Mesothelial cell of epicardium (in vitro differentiated cells): ENCODE measurements at regions not wholly inside any gene's neighbourhood (a gene's known extent, or its start where the extent isn't known, plus 50 kb on each side); places are given as distances from the start of the nearest gene placed in this dataset.

Experiments
- DNase-seq, 2 experiments: peaks; one replicate each; pipeline ENCODE4 v3.0.0; 2021; ENCODE audit warnings: low spot score in 2 of 2; ENCODE audit not compliant: unreplicated experiment in 2 of 2
- H3K27ac Mint-ChIP-seq: 2 replicates; pipeline ENCODE4 v1.8.0; 2021; ENCODE audit warnings: mixed read lengths
- H3K27me3 Mint-ChIP-seq: 2 replicates; pipeline ENCODE4 v1.8.0; 2021; ENCODE audit warnings: low read depth, mixed read lengths
- H3K36me3 Mint-ChIP-seq: 2 replicates; pipeline ENCODE4 v1.8.0; 2021; ENCODE audit warnings: mixed read lengths
- H3K4me1 Mint-ChIP-seq: 2 replicates; pipeline ENCODE4 v1.8.0; 2021; ENCODE audit warnings: mixed read lengths
- H3K4me3 Mint-ChIP-seq: 2 replicates; pipeline ENCODE4 v1.8.0; 2021; ENCODE audit warnings: mild to moderate bottlenecking, moderate library complexity, mixed read lengths
- H3K9me3 Mint-ChIP-seq: 2 replicates; pipeline ENCODE4 v1.8.0; 2021; ENCODE audit warnings: mixed read lengths
- TF ChIP-seq, protein P1 (sequence below): fragments of 200-600 bp; sonication (generic); IDR thresholded peaks from one replicate; pipeline ENCODE4 v1.5.0; 2021; ENCODE audit warnings: antibody characterized with exemption; ENCODE audit not compliant: unreplicated experiment

DNA sequence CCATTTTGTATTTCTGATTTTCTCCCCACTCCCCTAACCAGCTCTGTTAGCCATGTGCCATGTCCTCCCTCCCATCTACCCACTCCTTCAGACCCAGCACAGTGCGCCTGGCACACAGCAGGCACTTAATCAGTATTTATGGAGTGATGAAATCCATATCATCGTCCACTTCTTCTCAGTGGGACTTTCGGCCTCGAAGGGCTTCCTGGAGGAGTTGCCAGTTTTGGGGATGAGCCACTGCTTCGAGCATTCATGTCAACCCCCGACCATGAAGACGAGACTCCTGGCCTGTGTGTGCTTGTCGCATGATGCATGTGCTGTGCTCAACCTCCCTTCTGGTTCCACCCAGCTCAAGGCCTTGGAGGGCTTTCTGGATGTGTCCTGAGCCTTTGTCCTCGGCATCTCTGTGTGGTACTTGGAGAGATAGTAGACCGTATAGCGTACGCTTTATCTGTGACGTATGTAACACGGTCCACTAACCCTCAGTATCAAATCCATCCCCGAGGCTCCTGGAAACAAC, 119.5 kb upstream of the RTL1 start:
- Mint-ChIP-seq H3K27ac (no peak overlapping the region), H3K4me3 (no peak overlapping the region), H3K36me3 (no peaks in the 10 kb centered on the region), H3K9me3 (peaks cover 21% of the 10 kb centered on the region), H3K27me3 (peaks cover 2% of the 10 kb centered on the region), H3K4me1 (peaks cover under 1% of the 10 kb centered on the region)
- DNase-seq: peak in 1 of 2 experiments; percentile 26
- TF ChIP-seq, protein P1, sequence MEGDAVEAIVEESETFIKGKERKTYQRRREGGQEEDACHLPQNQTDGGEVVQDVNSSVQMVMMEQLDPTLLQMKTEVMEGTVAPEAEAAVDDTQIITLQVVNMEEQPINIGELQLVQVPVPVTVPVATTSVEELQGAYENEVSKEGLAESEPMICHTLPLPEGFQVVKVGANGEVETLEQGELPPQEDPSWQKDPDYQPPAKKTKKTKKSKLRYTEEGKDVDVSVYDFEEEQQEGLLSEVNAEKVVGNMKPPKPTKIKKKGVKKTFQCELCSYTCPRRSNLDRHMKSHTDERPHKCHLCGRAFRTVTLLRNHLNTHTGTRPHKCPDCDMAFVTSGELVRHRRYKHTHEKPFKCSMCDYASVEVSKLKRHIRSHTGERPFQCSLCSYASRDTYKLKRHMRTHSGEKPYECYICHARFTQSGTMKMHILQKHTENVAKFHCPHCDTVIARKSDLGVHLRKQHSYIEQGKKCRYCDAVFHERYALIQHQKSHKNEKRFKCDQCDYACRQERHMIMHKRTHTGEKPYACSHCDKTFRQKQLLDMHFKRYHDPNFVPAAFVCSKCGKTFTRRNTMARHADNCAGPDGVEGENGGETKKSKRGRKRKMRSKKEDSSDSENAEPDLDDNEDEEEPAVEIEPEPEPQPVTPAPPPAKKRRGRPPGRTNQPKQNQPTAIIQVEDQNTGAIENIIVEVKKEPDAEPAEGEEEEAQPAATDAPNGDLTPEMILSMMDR: no peak

DNA sequence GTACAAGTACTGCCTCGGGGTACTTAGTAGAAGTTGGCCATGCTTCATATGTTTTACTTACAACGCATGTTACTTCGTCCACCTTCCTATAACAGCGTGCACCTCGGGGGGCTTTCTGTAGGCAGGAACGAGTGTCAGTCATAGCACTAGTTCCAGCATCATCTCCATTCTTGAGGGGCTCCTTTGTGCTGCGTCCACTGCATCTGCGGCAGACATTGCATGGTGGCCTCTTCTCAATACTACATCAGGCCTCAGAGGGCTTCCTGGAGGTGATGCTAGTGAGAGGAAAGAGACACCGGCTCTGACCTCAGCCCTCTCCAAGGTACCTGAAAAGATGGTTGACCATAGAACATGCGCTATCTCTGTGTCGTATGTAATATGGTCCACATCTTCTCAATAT, 121.2 kb upstream of the RTL1 start:
- Mint-ChIP-seq H3K36me3 (no peaks in the 10 kb centered on the region), H3K27me3 (no peaks in the 10 kb centered on the region), H3K4me3 (no peak overlapping the region), H3K27ac (no peak overlapping the region), H3K9me3 (peaks cover 21% of the 10 kb centered on the region), H3K4me1 (no peaks in the 10 kb centered on the region)
- no peak for DNase-seq
- TF ChIP-seq, protein P1: no peak

DNA sequence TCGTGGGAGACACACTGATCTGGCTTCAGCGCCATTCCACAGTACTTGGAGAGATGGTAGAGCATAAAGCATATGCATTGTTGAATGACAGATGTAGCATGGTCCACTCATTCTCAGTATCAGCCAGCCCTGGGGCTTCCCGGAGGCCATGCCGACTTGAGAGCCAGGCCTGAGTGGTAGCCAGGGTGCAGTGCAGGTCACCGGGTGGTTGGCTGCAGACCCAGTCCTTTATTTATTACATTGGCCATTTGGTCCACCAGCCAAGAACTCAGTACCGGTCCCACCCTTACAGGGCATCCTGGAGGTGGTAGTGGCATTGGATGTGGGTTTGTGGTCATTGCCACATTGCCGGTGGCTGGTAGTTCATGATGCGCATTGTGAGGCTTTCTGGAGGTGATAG, 121.6 kb upstream of the RTL1 start:
- Mint-ChIP-seq H3K27me3 (no peaks in the 10 kb centered on the region), H3K9me3 (peaks cover 21% of the 10 kb centered on the region), H3K4me1 (no peaks in the 10 kb centered on the region), H3K27ac (no peak overlapping the region), H3K4me3 (no peak overlapping the region), H3K36me3 (no peaks in the 10 kb centered on the region)
- TF ChIP-seq, protein P1: no peak
- no peak for DNase-seq

DNA sequence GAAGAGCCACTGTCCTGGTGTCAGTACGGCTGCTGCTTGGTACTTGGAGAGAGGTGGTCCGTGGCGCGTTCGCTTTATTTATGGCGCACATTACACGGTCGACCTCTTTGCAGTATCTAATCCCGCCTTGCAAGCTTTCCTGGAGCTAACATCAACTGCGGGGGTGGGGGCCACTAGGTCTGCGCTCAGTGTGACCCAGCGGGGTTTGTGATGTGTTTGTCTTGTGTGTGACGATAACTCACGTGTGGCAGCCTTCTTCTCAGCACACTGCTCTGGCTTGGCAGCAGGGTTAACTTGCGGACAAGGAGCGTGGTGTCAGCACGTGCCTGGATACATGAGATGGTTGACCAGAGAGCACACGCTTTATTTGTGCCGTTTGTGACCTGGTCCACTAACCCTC, 122.2 kb upstream of the RTL1 start:
- no peaks in the 10 kb centered on the region for H3K4me1 Mint-ChIP-seq
- TF ChIP-seq, protein P1: no peak
- no peak overlapping the region for H3K4me3 Mint-ChIP-seq
- H3K27me3 Mint-ChIP-seq: no peaks in the 10 kb centered on the region
- H3K9me3 Mint-ChIP-seq: peaks cover 16% of the 10 kb centered on the region
- DNase-seq: no peak
- H3K36me3 Mint-ChIP-seq: no peaks in the 10 kb centered on the region
- H3K27ac Mint-ChIP-seq: no peak overlapping the region

DNA sequence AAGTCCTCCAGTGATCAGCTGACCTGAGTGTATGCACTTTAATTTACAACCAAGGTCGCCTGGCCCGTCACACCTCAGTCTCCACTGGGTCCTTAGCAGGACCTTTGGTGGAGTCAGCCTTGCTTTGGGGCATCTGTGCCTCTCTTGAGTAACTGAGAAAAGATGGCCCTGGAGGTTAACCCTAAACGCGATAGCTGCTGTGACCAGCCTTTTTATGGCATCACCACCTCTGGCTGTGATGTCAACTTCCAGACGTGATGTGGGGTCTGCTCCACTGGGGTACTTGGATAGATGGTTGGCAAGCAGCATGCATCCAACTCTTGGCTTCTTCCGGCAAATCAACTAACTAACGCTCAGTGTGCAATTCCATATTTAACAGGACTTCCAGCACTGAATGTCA, 122.8 kb upstream of the RTL1 start:
- TF ChIP-seq, protein P1: no peak
- Mint-ChIP-seq H3K27me3 (no peaks in the 10 kb centered on the region), H3K9me3 (peaks cover 12% of the 10 kb centered on the region), H3K36me3 (no peaks in the 10 kb centered on the region), H3K27ac (no peak overlapping the region), H3K4me1 (no peaks in the 10 kb centered on the region), H3K4me3 (no peak overlapping the region)
- DNase-seq: no peak

DNA sequence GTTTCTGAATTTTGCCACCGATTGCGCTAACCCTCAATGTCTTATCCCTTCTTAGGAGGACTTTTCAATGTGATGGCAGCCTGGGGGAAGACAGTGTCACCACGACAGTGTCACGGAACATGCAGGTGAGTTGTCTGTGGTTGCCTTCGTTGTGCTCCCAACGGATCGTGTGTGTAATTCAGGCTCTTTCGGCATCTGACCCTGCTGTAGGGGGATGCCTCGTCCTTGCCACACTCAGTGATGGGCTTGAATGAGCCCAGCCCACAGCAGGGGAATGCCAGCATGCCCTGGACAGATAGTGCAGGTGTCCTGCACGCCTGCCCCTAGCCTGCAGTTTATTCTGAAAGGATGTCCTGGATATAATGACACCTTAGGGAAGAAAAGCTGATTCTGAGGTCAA, 123.8 kb upstream of the RTL1 start:
- TF ChIP-seq, protein P1: no peak
- peaks cover 12% of the 10 kb centered on the region for H3K9me3 Mint-ChIP-seq
- no peak overlapping the region for H3K4me3 Mint-ChIP-seq
- no peak overlapping the region for H3K27ac Mint-ChIP-seq
- H3K4me1 Mint-ChIP-seq: no peaks in the 10 kb centered on the region
- DNase-seq: no peak
- H3K27me3 Mint-ChIP-seq: no peaks in the 10 kb centered on the region
- H3K36me3 Mint-ChIP-seq: no peaks in the 10 kb centered on the region
